ENCODE measurements at regions not wholly inside any gene's neighbourhood (a gene's known extent, or its start where the extent isn't known, plus 50 kb on each side); places are given as distances from the start of the nearest gene placed in this dataset.

- no peak for TF ChIP-seq CTCF (IDR thresholded peaks at IDR 0.05; ENCODE audit: borderline replicate concordance, control extremely low read depth, extremely low read depth, insufficient read depth, missing control alignments)
- in situ Hi-C loops (cut with MboI; ENCODE audit: low sequenced_read_pairs, unreplicated experiment) = no loop called here
These were observed 144.0 kb downstream of the CRYBB2 start for GRCh38 chr22:25363474-25363873.

GRCh38 chr22:25364281-25364680, 144.8 kb downstream of the CRYBB2 start:
- TF ChIP-seq CTCF (IDR thresholded peaks at IDR 0.05; ENCODE audit: borderline replicate concordance, control extremely low read depth, extremely low read depth, insufficient read depth, missing control alignments) = no peak
- in situ Hi-C loops (cut with MboI; ENCODE audit: low sequenced_read_pairs, unreplicated experiment) = no loop called here
- no peak for DNase-seq (ENCODE audit: low spot score)

More at GRCh38 chr22:25363474-25363873, 144.0 kb downstream of the CRYBB2 start:
- no peak for DNase-seq (ENCODE audit: low spot score)

- no peak for TF ChIP-seq CTCF (IDR thresholded peaks at IDR 0.05; ENCODE audit: borderline replicate concordance, control extremely low read depth, extremely low read depth, insufficient read depth, missing control alignments)
- no peak for DNase-seq (ENCODE audit: low spot score)
- in situ Hi-C loops (cut with MboI; ENCODE audit: low sequenced_read_pairs, unreplicated experiment) = no loop called here
These were observed 145.3 kb downstream of the CRYBB2 start for GRCh38 chr22:25364736-25365241.

GRCh38 chr22:25365491-25366261, 146.2 kb downstream of the CRYBB2 start:
- no peak for TF ChIP-seq CTCF (IDR thresholded peaks at IDR 0.05; ENCODE audit: borderline replicate concordance, control extremely low read depth, extremely low read depth, insufficient read depth, missing control alignments)
- in situ Hi-C loops (cut with MboI; ENCODE audit: low sequenced_read_pairs, unreplicated experiment) = no loop called here
- DNase-seq (ENCODE audit: low spot score) = no peak

GRCh38 chr22:25366408-25366807, 147.0 kb downstream of the CRYBB2 start:
- no peak for TF ChIP-seq CTCF (IDR thresholded peaks at IDR 0.05; ENCODE audit: borderline replicate concordance, control extremely low read depth, extremely low read depth, insufficient read depth, missing control alignments)
- DNase-seq (ENCODE audit: low spot score) = no peak
- in situ Hi-C loops (cut with MboI; ENCODE audit: low sequenced_read_pairs, unreplicated experiment) = no loop called here

- DNase-seq (ENCODE audit: low spot score) = no peak
- no peak for TF ChIP-seq CTCF (IDR thresholded peaks at IDR 0.05; ENCODE audit: borderline replicate concordance, control extremely low read depth, extremely low read depth, insufficient read depth, missing control alignments)
- in situ Hi-C loops (cut with MboI; ENCODE audit: low sequenced_read_pairs, unreplicated experiment) = no loop called here
These were observed 147.5 kb downstream of the CRYBB2 start for GRCh38 chr22:25366876-25367466.
